ENCODE measurements at regions not wholly inside any gene's neighbourhood (a gene's known extent, or its start where the extent isn't known, plus 50 kb on each side); places are given as distances from the start of the nearest gene placed in this dataset.
"Not testable (repeated sequence)": the region's sequence is repeated elsewhere in the genome, so short reads cannot be mapped to it uniquely, and the experiment has no call there.

- Histone ChIP-seq H3K27me3 (ENCODE audit: control insufficient read depth, insufficient read depth, low read length) (no peaks in the 10 kb centered on the region), H3K9me3 (ENCODE audit: control insufficient read depth, insufficient read depth, low read length) (no peaks in the 10 kb centered on the region), H3K4me1 (ENCODE audit: control insufficient read depth, insufficient read depth, low read length) (no peaks in the 10 kb centered on the region), H3K36me3 (ENCODE audit: control insufficient read depth, insufficient read depth, low read length) (no peaks in the 10 kb centered on the region), H3K4me3 (ENCODE audit: low read depth, low read length) (no peak overlapping the region), H3K27ac (ENCODE audit: low read depth, low read length) (no peak overlapping the region)
- WGBS (ENCODE audit: insufficient coverage): no CpG with 5 or more reads among the region's 2 CpGs
- DNase-seq (ENCODE audit: low read depth in 4 of 6, low spot score in 6 of 6): peak in 1 of 6 donors; percentile 80
Observed at GRCh38 chr3:34038131-34038530, 239.7 kb downstream of the PDCD6IP start.

DNA sequence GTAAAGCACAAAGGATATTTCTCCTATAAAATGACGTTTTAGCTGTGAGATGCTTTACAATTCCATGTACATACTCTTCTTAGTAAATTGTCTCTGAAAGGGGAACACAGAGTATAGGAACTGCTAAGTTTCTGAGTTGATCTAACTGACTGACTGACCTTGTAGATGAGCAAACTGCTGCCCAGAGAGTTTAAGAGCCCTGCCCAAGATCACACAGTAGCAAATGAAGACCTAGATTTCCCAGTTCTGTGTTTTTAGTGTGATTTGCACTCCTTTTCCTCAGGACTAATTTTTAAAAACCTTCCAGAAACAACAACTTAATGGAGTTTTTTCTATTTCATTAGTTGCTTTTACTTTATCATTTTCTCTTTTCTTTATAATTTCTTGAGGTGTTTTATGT, 247.7 kb downstream of the PDCD6IP start:
- no CpG with 5 or more reads among the region's 1 CpG for WGBS (ENCODE audit: insufficient coverage)
- H3K4me1 ChIP-seq (ENCODE audit: control insufficient read depth, insufficient read depth, low read length): peaks cover 5% of the 10 kb centered on the region
- H3K36me3 ChIP-seq (ENCODE audit: control insufficient read depth, insufficient read depth, low read length): no peaks in the 10 kb centered on the region
- H3K4me3 ChIP-seq (ENCODE audit: low read depth, low read length): no peak overlapping the region
- no peak overlapping the region for H3K27ac ChIP-seq (ENCODE audit: low read depth, low read length)
- DNase-seq (ENCODE audit: low read depth in 4 of 6, low spot score in 6 of 6): no peak
- H3K27me3 ChIP-seq (ENCODE audit: control insufficient read depth, insufficient read depth, low read length): no peaks in the 10 kb centered on the region
- no peaks in the 10 kb centered on the region for H3K9me3 ChIP-seq (ENCODE audit: control insufficient read depth, insufficient read depth, low read length)

DNA sequence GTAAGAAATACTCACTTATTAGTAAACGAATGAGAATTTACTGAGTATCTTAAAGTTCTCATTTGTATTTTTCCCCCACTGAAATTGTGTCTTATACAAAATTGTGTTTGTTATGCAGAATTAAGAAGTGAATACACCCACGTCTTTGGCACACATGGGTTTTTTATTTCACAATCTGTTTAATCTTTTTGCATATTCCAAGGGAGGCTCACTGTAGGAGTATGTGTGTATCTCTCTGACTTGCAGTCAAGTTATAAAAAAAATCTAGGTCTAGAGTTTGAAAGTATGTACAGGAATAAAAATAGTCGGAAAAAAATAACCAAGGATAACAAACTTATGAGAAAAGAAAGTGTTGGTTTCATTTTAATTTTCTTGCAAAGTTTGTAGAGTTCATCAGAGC, 255.2 kb downstream of the PDCD6IP start:
- no peaks in the 10 kb centered on the region for H3K9me3 ChIP-seq (ENCODE audit: control insufficient read depth, insufficient read depth, low read length)
- H3K4me1 ChIP-seq (ENCODE audit: control insufficient read depth, insufficient read depth, low read length): no peaks in the 10 kb centered on the region
- H3K36me3 ChIP-seq (ENCODE audit: control insufficient read depth, insufficient read depth, low read length): no peaks in the 10 kb centered on the region
- no peaks in the 10 kb centered on the region for H3K27me3 ChIP-seq (ENCODE audit: control insufficient read depth, insufficient read depth, low read length)
- no peak overlapping the region for H3K27ac ChIP-seq (ENCODE audit: low read depth, low read length)
- H3K4me3 ChIP-seq (ENCODE audit: low read depth, low read length): no peak overlapping the region
- WGBS (ENCODE audit: insufficient coverage): no CpG with 5 or more reads among the region's 3 CpGs
- no peak for DNase-seq (ENCODE audit: low read depth in 4 of 6, low spot score in 6 of 6)

GRCh38 chr3:34056181-34056910, 257.9 kb downstream of the PDCD6IP start:
- whole genome bisulfite sequencing (ENCODE audit: insufficient coverage): 88% methylated on average over 2 of the region's 3 CpGs
- no peak overlapping the region for H3K27ac ChIP-seq (ENCODE audit: low read depth, low read length)
- no peaks in the 10 kb centered on the region for H3K27me3 ChIP-seq (ENCODE audit: control insufficient read depth, insufficient read depth, low read length)
- H3K4me1 ChIP-seq (ENCODE audit: control insufficient read depth, insufficient read depth, low read length): no peaks in the 10 kb centered on the region
- DNase-seq (ENCODE audit: low read depth in 4 of 6, low spot score in 6 of 6): no peak
- no peak overlapping the region for H3K4me3 ChIP-seq (ENCODE audit: low read depth, low read length)
- H3K9me3 ChIP-seq (ENCODE audit: control insufficient read depth, insufficient read depth, low read length): no peaks in the 10 kb centered on the region
- no peaks in the 10 kb centered on the region for H3K36me3 ChIP-seq (ENCODE audit: control insufficient read depth, insufficient read depth, low read length)

DNA sequence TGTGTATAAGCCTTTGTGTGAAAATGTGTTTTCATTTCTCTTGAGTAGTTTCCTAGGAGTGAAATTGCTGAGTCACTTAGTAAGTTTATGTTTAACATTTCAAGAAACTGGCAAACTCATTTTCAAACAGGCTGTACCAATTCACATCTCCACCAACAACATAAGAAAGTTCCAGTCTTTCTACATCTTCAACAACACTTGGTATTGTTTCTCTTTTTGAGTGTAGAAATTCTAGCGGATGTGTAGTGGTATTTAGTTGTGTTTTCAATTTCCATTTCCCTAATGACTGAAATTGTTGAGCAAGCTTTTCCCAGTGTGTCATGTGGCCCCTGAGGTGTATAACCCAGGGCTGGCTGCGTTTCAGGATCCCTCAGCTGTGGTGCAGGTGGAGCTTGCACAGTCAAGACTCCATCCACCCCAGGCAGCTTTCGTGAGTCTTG, 258.5 kb downstream of the PDCD6IP start:
- H3K27me3 ChIP-seq (ENCODE audit: control insufficient read depth, insufficient read depth, low read length): no peaks in the 10 kb centered on the region
- 80% methylated on average over 1 of the region's 3 CpGs for WGBS (ENCODE audit: insufficient coverage)
- no peak overlapping the region for H3K27ac ChIP-seq (ENCODE audit: low read depth, low read length)
- no peaks in the 10 kb centered on the region for H3K36me3 ChIP-seq (ENCODE audit: control insufficient read depth, insufficient read depth, low read length)
- no peak for DNase-seq (ENCODE audit: low read depth in 4 of 6, low spot score in 6 of 6)
- no peaks in the 10 kb centered on the region for H3K9me3 ChIP-seq (ENCODE audit: control insufficient read depth, insufficient read depth, low read length)
- H3K4me3 ChIP-seq (ENCODE audit: low read depth, low read length): no peak overlapping the region
- no peaks in the 10 kb centered on the region for H3K4me1 ChIP-seq (ENCODE audit: control insufficient read depth, insufficient read depth, low read length)

- H3K27ac ChIP-seq (ENCODE audit: low read depth, low read length); H3K36me3 ChIP-seq (ENCODE audit: control insufficient read depth, insufficient read depth, low read length); H3K4me1 ChIP-seq (ENCODE audit: control insufficient read depth, insufficient read depth, low read length); H3K4me3 ChIP-seq (ENCODE audit: low read depth, low read length); H3K9me3 ChIP-seq (ENCODE audit: control insufficient read depth, insufficient read depth, low read length); H3K27me3 ChIP-seq (ENCODE audit: control insufficient read depth, insufficient read depth, low read length); DNase-seq (ENCODE audit: low read depth in 4 of 6, low spot score in 6 of 6): not testable (repeated sequence)
- whole genome bisulfite sequencing (ENCODE audit: insufficient coverage): no CpG with 5 or more reads among the region's 1 CpG
Observed at GRCh38 chr3:34060995-34061394, 262.6 kb downstream of the PDCD6IP start.

DNA sequence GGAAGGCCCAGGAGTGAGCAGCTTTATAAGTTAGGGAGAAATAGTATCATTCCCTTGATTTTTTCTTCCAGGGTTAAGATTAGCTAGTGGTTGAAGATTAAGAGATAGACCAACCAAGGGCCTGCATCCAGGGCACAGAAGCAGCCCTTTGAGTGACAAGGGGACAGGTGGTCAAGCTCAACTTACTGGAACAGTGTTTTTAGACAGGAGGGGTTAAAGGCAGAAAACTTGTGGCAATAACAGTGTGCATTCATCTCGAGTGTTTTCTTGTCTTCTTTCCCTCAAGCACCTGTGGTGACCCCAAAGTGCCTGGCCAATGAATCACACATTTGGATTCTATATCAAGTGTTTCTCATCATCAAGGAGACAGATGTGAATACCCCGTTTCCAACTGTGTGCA, 267.5 kb downstream of the PDCD6IP start:
- Histone ChIP-seq H3K9me3 (ENCODE audit: control insufficient read depth, insufficient read depth, low read length) (no peaks in the 10 kb centered on the region), H3K4me3 (ENCODE audit: low read depth, low read length) (no peak overlapping the region), H3K27me3 (ENCODE audit: control insufficient read depth, insufficient read depth, low read length) (no peaks in the 10 kb centered on the region), H3K4me1 (ENCODE audit: control insufficient read depth, insufficient read depth, low read length) (peaks cover 18% of the 10 kb centered on the region), H3K27ac (ENCODE audit: low read depth, low read length) (no peak overlapping the region), H3K36me3 (ENCODE audit: control insufficient read depth, insufficient read depth, low read length) (no peaks in the 10 kb centered on the region)
- DNase-seq (ENCODE audit: low read depth in 4 of 6, low spot score in 6 of 6): no peak
- 50% methylated on average over 1 of the region's 2 CpGs for WGBS (ENCODE audit: insufficient coverage)

DNA sequence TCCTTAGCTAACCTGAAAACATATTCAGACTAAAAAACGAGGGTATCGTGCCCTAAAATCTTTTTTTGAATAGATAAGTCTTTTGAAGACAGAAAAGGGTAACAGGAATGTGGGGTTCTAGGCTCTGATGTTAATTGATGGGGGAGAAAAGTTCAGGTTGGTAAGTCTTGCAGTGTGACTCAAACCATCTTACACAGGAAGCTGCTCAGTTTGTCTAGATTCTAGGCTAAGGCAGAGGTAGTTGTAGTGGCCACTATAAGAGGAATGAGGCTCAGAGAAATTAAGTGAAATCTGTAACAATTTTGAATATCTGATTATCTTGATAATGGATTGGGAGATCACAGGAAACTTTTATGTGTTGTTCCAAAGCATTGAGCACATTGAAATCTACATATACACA, 267.9 kb downstream of the PDCD6IP start:
- H3K27me3 ChIP-seq (ENCODE audit: control insufficient read depth, insufficient read depth, low read length): no peaks in the 10 kb centered on the region
- no peaks in the 10 kb centered on the region for H3K36me3 ChIP-seq (ENCODE audit: control insufficient read depth, insufficient read depth, low read length)
- no CpG with 5 or more reads among the region's 2 CpGs for WGBS (ENCODE audit: insufficient coverage)

DNA sequence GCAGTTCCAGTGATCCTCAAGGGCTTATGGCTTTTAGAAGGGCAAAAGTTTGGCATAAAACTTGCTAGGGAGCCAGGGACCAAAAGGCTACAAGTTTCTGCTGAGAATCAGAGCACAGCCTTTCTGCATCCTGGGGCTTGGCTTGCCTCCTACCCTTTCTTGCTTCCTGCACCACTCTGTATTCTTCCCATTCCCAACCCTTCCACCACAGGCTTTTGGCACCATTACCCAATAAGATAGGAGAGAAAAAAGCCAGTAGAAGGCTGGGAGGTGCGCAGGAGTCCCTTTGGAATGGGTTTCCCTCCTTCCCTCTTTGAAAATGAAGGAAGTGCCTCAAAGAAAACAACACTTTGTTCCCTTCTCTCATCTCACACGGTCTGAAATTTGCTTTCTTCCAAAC, 268.6 kb downstream of the PDCD6IP start:
- Histone ChIP-seq H3K27ac (ENCODE audit: low read depth, low read length) (peak overlapping the region; percentile 49), H3K9me3 (ENCODE audit: control insufficient read depth, insufficient read depth, low read length) (no peaks in the 10 kb centered on the region), H3K27me3 (ENCODE audit: control insufficient read depth, insufficient read depth, low read length) (no peaks in the 10 kb centered on the region), H3K4me3 (ENCODE audit: low read depth, low read length) (no peak overlapping the region), H3K4me1 (ENCODE audit: control insufficient read depth, insufficient read depth, low read length) (peaks cover 18% of the 10 kb centered on the region), H3K36me3 (ENCODE audit: control insufficient read depth, insufficient read depth, low read length) (no peaks in the 10 kb centered on the region)
- WGBS (ENCODE audit: insufficient coverage): no CpG with 5 or more reads among the region's 2 CpGs
- peak in 1 of 6 donors; percentile 48 for DNase-seq (ENCODE audit: low read depth in 4 of 6, low spot score in 6 of 6)

More for the DNA sequence above, 267.9 kb downstream of the PDCD6IP start:
- no peaks in the 10 kb centered on the region for H3K9me3 ChIP-seq (ENCODE audit: control insufficient read depth, insufficient read depth, low read length)
- peaks cover 18% of the 10 kb centered on the region for H3K4me1 ChIP-seq (ENCODE audit: control insufficient read depth, insufficient read depth, low read length)
- no peak overlapping the region for H3K27ac ChIP-seq (ENCODE audit: low read depth, low read length)
- no peak for DNase-seq (ENCODE audit: low read depth in 4 of 6, low spot score in 6 of 6)
- H3K4me3 ChIP-seq (ENCODE audit: low read depth, low read length): no peak overlapping the region

DNA sequence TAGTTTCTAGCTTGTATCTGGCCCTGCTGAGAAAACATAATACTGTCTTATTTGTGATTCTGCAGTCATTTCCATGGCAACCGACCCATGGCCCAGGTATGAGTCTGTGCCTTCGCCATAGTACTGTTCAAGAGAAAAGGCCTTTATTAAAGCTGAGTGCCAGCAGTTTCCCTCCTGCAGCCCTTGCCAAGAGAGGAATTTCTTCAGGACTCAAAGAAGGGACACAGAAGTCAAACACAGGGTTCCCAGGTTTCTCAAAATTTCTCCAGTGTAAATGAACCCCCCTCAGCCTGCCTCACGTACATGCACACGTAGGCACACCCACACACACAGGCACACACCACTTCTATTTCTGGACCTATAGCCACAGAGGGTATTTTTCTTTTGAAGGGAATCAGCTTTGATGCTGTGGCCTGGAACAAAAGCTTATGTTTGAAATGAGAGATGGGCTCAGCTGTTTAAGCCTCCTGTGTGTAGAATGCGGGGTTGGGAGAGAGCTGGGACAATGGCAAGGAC, 269.2 kb downstream of the PDCD6IP start:
- DNase-seq (ENCODE audit: low read depth in 4 of 6, low spot score in 6 of 6): peak; percentile 53 to 94 (median 63)
- Histone ChIP-seq H3K4me3 (ENCODE audit: low read depth, low read length) (no peak overlapping the region), H3K9me3 (ENCODE audit: control insufficient read depth, insufficient read depth, low read length) (no peaks in the 10 kb centered on the region), H3K36me3 (ENCODE audit: control insufficient read depth, insufficient read depth, low read length) (no peaks in the 10 kb centered on the region), H3K27ac (ENCODE audit: low read depth, low read length) (no peak overlapping the region), H3K4me1 (ENCODE audit: control insufficient read depth, insufficient read depth, low read length) (peaks cover 18% of the 10 kb centered on the region), H3K27me3 (ENCODE audit: control insufficient read depth, insufficient read depth, low read length) (no peaks in the 10 kb centered on the region)
- 7% methylated on average over 3 of the region's 5 CpGs for WGBS (ENCODE audit: insufficient coverage)

All from spinal cord (tissue), 9 donors.